ENCODE measurements at regions not wholly inside any gene's neighbourhood (a gene's known extent, or its start where the extent isn't known, plus 50 kb on each side); places are given as distances from the start of the nearest gene placed in this dataset.
"Not testable (repeated sequence)": the region's sequence is repeated elsewhere in the genome, so short reads cannot be mapped to it uniquely, and the experiment has no call there.

DNA sequence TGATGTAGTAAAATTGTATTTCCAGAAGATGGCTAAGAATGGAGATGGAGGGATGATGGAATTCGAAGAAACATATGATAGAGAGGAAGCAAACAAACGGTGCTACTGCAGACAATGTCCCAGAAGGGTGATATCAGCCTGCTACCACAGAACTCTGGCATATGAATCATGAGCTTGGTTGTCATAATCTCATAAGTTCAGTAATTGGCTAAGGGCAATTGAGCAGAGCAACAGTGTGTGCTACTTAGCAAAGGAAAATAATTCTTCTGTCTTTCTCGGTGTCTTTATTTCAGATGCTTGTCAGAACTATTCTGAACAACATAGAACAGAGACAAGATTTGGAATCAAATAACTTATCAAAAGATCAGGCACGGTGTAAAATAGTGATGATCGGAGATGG is 407.3 kb downstream of the GBE1 start:
- DNase-seq = no peak

DNA sequence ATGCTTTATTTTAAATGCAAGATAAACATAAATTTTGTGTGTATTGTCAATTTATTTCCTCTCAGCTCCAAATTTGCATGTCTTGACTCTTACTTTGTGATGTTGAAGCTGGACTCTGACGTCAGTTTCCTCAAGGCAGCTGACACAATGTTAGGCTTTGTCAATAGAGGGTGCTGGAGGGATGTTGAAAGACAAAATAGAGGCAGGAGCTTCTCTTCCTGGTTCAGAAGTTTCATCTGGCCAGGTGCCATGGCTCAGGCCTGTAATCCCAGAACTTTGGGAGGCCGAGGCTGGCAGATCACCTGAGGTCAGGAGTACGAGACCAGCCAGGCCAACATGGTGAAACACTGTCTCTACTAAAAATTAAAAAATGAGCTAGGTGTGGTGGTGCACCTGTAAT is 408.6 kb downstream of the GBE1 start:
- DNase-seq = no peak

DNA sequence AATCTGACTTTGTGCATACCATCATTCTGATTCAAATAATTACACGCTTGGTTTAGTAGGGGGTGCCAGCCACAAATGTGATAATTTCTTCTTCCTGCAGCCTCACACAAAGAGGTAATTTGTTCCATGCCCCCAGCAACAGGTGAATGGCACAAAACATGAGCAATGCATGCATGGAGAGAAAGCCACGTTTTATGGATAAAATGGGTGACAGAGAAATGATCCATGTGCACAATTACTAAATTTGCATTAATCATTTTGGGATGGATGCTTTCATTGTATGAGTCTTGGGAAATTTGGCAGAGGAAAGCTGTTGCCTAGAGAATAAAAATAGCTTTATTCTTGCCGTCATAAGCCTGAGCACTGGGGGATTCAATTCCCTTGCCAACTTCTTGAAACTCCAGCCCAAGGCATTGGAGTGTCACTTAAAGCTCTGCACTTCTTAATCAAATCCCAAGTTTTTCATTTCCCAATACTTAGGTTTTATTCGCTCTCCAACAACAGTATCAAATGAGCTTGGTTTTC is 411.6 kb downstream of the GBE1 start:
- DNase-seq = no peak

DNA sequence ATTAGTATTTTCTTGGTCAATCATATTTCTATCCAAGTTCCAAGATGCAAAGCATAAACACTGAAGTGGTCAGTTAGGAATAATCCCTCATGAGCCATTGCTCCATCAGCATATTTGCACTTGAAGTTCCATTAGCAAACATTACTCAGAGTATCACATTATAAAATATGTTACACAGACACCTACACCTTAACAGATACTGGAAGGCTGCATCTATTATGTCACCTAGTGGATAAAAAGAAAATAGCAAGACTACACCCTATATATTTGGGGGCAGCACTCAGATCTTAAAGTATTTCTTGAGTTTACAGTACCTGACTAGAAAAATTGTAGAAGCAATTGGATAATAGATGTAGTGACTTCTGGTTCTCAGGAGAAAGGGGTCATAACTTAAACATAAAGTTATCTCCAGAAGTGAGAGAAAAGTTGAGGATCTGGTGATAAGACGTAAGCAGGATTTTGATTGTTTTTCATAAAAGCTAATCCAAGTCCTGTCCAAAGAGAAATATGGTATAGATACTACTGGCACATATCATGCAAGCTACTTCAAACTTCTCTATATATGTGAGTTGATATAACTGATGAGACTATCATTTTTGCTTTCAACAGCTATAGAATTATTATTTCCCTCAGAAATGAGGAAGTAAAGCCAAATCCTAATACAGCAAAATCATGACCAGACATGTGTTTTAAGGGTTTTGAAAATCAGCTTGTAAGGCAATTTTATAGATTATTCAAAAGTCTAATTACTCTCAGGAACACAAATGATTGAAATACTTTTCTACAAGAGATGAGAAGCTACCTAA is 422.2 kb downstream of the GBE1 start:
- DNase-seq = no peak

DNA sequence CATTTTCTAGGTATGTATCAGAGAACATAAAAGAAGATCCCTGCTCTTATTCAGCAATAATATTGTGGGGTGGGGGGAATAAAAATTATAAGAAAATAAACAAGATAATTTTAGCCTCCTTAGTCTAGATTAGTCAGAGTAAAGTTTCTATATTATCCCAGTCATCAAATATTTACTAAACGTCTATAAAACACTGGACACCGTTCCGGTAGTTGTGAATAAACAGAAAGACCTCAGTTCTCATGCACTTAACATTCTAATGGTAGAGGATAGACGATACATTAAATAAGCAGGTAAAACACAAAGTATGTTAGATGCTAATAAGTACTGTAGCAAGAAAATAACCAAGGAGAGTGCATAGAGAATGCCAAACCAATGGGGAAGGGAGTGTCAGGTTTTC is 425.0 kb downstream of the GBE1 start:
- no peak for DNase-seq

DNA sequence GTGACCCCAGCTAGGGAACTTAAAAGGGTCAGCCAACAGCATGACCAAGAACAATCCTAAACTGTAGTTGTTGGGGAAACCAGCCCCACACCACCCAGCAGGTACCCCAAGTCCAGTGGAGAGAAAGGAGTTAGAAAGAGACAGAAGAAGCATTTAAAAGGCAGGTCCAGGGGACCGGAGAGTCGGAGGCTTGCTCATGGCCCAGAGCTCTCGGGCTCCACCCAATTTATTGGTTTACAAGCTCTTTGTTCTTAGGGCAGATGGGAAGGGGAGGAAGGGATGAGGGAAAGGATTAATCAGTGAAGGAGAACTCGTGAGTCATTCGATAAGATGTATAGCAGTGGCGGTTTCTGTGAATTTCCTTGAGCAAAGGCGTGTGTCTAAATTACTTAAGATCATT is 431.6 kb downstream of the GBE1 start:
- DNase-seq = not testable (repeated sequence)

DNA sequence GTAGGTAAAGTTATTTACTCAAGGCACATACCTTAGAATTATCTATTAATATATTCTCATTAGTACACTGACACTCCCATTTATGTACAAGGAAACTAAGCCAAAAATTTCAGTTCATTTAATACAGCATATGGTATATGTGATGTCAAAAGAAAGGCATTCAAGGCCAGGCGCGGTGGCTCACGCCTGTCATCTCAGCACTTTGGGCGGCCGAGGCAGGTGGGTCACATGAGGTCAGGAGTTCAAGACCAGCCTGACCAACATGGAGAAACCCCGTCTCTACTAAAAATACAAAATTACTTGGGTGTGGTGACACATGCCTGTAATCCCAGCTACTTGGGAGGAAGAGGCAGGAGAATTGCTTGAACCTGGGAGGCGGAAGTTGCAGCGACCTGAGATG is 435.2 kb downstream of the GBE1 start:
- no peak for DNase-seq

DNA sequence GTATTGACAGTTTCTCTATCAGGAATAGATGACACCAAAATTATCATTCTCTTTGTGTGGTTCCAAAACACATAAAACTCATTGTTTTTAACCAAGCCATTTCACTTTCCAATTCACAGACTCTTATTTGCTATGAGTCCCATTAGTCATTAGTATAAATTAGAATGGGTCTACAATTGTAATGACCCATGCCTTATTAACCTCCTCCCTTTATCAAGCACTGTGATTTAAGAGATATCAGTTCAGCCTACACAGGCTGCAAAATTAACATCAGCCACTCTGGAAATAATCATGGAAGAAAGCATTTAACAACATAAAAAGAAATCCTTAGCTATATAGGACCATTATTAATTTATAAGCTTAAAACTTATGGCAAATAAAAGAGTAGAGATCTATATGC is 440.6 kb downstream of the GBE1 start:
- DNase-seq = no peak

DNA sequence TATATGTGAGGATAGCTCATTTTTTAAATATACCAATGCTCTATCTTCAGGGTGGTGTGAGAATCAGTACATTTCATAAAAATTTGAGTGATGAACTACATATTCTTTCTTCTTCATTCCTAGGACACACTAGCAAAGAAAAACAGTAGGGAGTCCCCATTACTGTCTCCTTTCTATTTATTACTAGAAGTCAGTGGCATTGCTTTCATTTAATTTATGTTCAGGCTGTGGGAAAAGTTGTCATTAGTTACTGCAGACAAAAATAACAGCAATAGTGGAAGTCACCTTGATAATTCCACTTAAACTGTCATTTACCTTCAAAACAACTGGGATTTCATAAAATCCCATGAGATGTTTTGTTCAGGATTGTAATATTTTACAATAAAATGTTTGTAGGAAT is 446.4 kb downstream of the GBE1 start:
- no peak for DNase-seq

DNA sequence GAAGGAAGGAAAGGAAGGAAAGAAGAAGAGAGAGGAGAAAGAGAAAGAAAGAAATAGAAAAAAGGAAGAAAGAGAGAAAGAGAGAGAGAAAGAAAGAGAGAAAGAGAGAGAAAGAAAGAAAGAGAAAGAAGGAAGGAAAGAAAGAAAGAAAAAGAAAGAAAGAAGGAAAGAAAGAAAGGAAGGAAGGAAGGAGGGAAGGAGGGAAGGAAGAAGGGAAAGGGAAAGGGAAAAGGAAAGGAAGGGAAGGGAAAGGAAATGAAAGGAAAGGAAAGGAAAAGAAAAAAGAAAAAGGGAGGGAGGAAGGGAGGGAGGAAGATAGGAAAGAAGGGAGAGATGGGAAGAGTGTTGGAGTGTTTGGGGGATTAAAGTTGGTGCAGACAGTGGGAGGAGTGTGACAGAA is 450.1 kb downstream of the GBE1 start:
- DNase-seq = no peak

DNA sequence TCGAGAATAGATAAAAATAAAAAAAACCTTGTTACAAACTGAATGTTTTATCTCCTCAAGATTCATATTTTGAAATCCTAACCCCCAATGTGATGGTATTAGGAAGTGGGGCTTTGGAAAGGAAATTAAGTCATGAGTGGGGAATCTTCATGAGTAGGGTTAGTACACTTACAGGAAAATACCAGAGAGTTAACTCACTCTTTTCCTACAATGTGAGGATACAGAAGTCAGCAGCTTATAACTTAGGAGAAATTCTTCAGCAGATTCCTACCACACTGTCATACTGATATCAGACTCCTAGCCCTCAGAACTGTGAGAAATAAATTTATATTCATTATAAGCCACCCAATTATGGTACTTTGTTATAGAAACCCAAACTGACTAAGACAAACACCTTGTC is 453.1 kb downstream of the GBE1 start:
- no peak for DNase-seq

DNA sequence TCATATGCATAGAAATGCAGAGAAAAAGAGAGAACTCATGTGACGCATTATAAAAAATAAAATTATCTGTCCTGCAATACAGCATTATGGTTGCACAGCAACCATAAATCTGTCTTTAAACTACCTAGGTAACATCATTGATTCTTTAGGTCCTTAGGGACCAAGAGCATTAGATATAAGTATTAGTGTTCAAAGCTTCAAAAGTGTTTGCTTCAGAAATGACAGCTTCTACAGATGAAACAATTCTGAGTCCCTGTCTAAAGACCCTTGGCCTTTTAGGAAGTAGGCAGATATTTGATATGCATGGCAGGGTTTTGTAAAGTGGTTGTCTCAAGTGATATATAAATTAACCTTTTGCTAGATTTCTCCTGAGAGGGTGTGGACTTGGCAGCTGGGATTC is 454.2 kb downstream of the GBE1 start:
- DNase-seq = no peak

DNA sequence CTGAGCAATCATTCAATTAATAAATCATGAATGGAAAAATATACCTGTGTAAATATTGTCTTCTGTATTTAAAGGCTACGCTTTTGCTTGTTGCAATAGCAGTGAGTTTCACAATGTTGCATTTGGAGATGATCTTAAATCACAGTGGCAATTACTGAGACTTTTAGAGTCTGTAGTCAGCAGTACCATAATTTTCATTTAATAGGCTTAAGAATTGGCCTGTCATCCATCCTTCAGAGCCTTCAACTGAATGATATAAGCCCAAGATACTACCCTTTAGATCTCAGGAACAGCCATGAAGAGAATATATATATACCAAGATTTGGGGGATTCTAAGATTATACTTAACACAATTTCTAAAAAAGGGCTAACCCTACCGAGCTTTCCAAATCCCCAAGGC is 458.1 kb downstream of the GBE1 start:
- DNase-seq = no peak

DNA sequence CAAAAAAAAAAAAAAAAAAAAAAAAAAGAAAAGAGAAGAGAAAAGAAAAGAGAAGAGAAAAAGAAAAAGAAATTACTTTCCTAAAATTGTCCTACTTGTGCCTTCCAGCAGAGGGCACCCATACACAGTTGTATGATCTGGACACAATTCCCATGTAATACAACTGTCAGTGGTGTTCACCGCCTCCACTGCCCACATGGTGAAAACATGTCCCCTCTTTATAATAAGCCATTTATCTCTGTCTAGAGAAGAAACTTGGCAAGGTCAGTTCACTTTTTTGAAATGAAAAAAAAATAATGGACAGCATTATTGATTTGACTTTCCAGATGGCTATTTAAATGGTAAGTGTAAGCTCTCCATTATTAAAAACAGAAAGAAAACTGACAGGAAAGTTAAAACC is 459.4 kb downstream of the GBE1 start:
- DNase-seq = peak; percentile 5

DNA sequence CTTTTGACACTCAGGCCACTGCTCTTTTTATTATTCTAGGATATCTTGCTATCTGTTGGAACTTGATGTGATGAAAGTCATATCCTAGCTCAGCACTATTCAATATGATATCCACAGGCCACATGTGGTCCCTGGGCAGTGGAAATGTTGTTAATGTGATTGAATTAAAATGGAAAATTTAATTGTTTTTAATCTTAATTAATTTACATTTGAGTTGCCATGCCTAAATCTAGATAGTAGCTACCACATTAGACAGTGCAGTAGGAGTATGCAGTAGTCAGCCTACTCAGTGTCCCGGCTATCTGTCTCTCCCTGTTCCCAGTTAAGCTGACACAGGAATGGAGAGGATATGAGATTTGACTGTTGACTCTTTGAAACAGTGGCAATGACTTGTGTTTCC is 460.2 kb downstream of the GBE1 start:
- DNase-seq = no peak

DNA sequence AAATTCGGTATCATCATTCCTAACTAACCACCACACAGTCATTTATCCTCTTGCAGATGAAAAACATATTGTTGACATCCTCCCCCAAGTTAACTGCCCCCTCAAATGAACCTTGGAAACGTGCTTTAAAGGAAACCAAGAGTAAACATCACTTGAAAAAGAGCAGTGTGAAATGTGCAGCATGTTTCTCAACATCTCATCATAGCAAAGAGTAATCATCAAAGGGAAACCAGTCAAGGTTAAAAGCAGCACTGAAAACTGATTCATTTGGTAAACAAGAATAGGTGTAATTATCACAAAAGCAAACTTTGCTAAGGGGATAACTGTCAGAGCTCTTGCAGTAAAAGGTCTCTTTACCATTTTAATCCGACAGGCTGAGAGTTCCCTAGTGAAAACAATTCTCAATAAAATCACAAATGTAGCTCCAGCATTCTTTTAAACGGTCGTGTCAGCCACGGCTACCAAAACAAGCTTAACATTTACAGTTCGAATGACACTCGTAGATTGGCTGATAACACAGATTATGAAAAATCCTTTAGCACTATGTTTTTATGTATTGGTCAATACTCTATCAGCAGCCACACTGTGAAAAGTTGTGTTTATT is 461.0 kb downstream of the GBE1 start:
- DNase-seq = no peak

DNA sequence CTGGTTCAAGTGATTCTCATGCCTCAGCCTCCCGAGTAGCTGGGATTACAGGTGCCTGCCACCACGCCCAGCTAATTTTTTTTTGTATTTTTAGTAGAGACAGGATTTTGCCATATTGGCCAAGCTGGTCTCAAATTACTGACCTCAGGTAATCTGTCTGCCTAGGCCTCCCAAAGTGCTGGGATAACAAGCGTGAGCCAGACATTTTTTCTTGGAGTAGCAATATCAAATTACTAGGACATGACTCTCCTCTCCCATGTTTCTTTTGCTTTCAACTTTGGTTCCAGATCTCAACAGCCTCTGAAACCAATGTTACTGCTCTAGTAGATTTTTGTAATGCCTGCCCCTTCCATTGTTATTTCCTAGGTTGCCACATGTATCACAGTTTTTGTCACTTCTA is 462.0 kb downstream of the GBE1 start:
- DNase-seq = no peak

DNA sequence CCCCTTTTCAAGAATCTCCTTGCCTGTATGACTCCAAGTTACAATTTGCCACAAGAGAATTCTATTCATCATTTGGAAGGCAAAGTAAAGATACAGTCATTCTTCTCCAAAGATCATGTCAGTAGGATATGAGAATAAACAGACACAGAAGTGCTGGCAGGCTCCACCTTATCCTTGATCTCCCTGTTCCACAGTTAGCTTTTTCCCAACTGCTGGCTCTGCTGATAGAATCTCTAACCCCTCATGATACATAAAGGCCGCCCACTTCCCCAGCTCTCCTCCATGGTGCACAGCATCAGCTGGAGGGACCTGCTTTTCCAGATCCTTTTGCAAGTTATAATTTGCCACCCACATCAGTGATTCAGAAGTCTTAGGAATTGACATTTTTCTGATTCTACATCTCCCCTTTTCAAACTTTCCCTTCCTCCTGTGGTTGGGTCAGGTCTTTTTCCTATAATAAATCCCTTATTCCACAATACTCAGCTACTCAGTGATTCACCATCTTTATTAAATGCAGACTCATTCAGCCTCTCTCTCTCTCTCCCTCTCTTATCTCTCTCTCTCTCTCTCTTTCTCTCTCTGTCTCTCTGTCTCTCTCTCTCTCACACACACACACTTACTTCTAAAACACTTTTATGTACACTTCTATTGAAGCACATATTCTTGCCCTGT is 465.4 kb downstream of the GBE1 start:
- DNase-seq = no peak

DNA sequence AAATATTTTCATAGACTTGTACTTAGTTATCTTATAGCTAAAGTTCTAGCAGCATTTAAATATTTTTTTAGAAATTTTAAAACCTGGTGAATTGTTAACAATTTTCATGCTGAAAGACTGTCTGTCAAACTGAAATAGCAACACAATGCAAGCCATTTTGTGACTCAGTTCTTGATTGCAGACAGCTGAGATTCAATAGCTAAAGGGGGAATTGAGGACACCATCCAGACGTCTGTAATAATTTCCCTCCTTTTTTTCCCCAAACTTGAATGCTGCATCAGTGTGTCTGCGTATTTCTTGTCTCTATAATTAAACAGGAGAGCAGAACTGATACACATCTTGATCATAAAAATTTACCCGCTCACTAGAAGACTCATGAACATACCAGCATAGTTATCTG is 468.3 kb downstream of the GBE1 start:
- DNase-seq = no peak

DNA sequence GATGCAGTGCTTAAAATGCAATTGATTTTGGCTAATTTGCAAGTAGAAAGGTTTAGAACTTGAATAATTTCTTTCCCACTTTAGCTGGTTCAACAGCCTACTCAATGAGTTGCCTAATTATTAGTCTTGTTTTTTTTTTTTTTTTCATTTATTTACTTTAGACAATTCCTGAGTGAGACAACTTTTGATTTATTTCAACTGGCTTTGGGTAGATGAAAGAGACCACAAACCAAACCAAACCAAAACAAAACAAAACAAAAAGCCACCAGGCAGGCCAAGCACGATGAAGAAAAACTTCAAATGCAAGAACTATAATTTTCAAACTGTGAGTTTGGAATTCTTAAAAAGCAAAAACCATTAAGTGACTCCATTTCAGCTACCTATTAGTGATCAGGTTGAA is 469.9 kb downstream of the GBE1 start:
- no peak for DNase-seq

DNA sequence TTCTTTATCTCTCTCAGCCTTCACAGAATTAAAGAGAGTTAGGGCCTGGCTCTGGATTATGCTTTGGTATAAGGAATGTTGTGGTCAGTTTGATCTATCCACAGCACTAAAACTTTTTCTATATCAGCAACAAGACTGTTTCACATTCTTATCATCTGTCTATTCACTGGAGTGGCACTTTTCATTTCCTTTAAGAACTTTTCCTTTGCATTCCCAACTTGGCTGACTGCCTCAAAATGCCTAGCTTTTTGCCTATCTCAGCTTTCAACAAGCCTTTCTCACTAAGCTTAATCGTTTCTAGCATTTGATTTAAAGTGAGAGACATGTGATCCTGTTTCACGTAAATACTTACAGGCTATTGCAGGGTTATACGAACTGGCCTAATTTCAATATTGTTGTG is 471.8 kb downstream of the GBE1 start:
- no peak for DNase-seq

DNA sequence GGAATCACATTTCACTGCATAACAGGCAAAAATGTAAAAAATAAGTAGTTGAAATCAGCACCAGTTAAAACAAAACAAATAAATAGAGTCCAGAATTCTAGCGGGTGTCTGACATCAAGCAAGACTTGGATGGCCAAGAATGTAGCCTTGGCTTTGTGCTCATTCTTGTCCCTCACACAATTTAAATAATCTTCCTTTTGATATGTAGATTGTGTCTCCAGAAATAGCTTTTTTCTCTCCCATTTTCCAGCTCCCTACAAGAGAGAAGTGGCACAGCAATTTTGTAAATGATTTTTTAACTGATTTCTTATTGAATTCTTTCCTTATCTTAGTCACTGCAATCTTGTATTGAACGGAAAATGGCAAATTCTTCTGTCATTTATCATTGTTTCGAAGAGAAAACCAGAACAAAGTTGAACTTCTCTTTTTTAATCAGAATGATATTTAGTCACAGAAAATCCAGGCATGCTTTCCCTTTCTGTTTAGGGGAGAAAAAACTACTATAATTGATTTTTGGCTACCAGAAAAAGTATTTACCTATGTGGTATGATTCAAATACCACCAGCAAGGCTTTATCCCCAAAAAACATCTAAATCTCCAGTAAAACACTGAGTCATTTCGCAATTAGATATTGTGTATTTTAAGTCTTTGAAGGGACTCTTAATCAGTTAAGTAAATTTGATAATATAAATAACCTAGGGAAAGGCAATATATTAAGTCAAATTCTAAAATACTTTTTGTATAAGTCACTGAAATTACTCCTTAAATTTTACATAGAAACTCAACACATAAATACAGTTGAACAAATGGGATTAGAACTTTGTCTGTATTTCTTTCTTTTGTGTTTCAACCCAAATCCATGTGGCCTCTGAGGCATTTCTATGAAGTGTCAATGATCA is 481.7 kb downstream of the GBE1 start:
- no peak for DNase-seq

DNA sequence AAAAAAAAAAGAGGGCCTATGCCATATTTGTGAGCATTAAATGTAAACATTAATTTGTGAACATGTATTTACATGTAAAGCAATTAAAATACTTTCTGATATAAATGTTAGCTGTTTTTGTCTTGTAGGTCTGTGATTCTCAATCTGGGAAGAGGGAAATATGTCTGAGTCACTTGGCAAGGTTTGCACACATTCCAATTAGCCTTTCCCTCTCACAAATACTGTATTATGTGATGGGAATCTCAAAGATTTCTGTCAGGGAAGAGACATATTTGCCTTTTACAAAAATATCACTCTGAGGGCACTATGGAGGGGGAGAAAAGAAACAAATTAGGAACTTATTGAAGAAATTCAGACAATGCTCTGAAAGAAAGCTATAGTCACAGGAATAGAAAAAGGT is 483.6 kb downstream of the GBE1 start:
- no peak for DNase-seq

Data from GDM1 (cell line).